GM13976 (cell line): ENCODE measurements at regions not wholly inside any gene's neighbourhood (a gene's known extent, or its start where the extent isn't known, plus 50 kb on each side); places are given as distances from the start of the nearest gene placed in this dataset.

Experiments
- DNase-seq: peaks from one replicate; pipeline ENCODE4 v3.0.0; 2012; ENCODE audit warnings: low spot score
- CTCF ChIP-seq: IDR thresholded peaks from 2 replicates; pipeline ENCODE4 v1.5.1; 2012; ENCODE audit warnings: borderline replicate concordance, mild to moderate bottlenecking; ENCODE audit not compliant: insufficient read depth; ENCODE audit errors: extremely low read depth, missing control alignments, control extremely low read depth
- in situ Hi-C: fragments of 300-500 bp; cut with MboI; formaldehyde crosslinking; loops from one replicate; pipeline ENCODE4 v1.12.0; 2022; ENCODE audit warnings: low sequenced_read_pairs, mixed read lengths, inconsistent platforms; ENCODE audit not compliant: unreplicated experiment

GRCh38 chr6:8655670-8656454, 220.5 kb upstream of the SLC35B3 start:
- in situ Hi-C loops, result no loop called here
- TF ChIP-seq CTCF, result no peak
- no peak for DNase-seq

DNA sequence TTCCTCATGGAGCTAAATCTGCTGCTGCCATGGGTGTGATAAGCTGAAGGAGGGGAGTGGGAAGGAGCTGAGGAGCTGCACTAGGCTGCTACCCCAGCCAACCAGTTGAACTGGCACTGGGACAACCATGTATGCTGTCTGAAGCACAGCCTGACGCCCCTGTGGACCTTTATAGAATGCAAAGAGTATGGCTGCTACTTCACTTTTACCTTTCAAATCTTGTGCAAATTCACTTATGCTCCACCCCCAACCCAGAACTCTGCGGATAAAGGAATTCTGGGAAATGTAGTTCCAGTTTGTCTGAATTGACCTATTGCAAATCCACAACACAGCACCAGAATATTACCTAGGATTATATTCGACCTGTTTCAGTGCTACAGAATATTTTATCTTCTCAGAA, 217.4 kb upstream of the SLC35B3 start:
- TF ChIP-seq CTCF, result no peak
- in situ Hi-C loops, result no loop called here
- no peak for DNase-seq

- DNase-seq, result no peak
- no peak for TF ChIP-seq CTCF
Measured at GRCh38 chr6:8651998-8652397, 216.7 kb upstream of the SLC35B3 start.

DNA sequence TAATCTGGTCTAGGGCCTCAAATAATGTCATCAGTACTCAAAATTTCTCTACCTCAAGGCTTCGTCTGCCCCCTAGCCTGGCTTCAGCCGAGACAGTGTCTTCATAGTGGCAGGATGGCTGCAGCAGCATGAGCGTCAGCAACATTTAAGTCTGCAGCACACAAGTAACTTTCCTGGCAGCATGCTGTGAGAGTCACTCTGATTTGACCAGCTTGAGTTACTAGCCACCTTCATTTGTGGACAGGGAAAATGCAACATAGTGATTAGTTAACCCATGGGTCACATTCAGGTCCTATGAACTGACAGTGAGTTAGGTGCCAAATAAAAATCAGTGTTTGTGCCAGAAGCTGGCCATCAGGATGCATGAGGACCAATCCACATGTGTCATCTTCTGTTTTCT, 209.9 kb upstream of the SLC35B3 start:
- TF ChIP-seq CTCF, result no peak
- in situ Hi-C loops, result no loop called here
- DNase-seq, result no peak

More at GRCh38 chr6:8651998-8652397, 216.7 kb upstream of the SLC35B3 start:
- in situ Hi-C loops, result no loop called here

GRCh38 chr6:8644306-8644705, 209.0 kb upstream of the SLC35B3 start:
- no peak for DNase-seq
- TF ChIP-seq CTCF, result no peak
- in situ Hi-C loops, result no loop called here

DNA sequence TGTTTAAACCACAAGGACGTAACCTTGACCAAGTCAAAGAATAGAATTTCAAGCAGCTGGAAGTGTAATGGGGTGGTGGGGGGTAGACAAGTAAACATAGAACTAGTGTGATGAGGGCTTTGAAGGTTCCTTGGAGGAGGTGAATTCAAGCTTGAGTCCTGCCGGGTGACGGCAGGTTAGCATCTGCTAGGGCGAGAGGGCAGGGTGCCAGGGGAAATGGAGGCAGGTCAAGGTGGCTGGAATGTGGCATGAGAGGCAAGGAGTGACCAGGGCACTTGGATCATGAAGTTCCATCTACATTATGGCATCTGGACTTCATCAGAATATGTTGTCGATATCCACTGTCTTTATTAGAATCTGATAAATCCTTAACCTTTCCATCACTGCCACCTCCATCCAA, 207.5 kb upstream of the SLC35B3 start:
- TF ChIP-seq CTCF, result no peak
- DNase-seq, result no peak
- in situ Hi-C loops, result no loop called here

- in situ Hi-C loops, result no loop called here
- no peak for TF ChIP-seq CTCF
- no peak for DNase-seq
Measured at GRCh38 chr6:8642131-8642530, 206.8 kb upstream of the SLC35B3 start.
